ENCODE measurements at regions not wholly inside any gene's neighbourhood (a gene's known extent, or its start where the extent isn't known, plus 50 kb on each side); places are given as distances from the start of the nearest gene placed in this dataset.

DNA sequence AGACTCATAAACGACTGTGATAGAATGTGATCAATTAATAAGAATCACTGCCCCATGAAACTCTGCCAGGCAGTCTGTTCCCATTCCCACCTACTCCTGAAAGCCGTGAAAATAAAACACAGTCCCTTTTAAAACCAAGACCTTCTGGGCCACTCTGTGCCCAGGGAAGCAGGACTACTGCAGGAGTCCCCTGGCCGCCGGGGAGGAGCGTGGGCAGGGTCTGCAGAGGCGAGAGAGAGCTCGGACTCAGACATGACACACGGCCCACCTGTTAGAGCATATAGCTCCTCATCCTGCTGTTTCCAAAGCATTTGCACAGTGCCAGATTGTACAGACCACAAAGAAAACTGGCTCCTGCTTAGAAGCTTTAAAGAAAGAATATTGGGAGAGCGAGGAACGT lies 400.5 kb downstream of the SHANK2 start:
- TF ChIP-seq, protein P1, sequence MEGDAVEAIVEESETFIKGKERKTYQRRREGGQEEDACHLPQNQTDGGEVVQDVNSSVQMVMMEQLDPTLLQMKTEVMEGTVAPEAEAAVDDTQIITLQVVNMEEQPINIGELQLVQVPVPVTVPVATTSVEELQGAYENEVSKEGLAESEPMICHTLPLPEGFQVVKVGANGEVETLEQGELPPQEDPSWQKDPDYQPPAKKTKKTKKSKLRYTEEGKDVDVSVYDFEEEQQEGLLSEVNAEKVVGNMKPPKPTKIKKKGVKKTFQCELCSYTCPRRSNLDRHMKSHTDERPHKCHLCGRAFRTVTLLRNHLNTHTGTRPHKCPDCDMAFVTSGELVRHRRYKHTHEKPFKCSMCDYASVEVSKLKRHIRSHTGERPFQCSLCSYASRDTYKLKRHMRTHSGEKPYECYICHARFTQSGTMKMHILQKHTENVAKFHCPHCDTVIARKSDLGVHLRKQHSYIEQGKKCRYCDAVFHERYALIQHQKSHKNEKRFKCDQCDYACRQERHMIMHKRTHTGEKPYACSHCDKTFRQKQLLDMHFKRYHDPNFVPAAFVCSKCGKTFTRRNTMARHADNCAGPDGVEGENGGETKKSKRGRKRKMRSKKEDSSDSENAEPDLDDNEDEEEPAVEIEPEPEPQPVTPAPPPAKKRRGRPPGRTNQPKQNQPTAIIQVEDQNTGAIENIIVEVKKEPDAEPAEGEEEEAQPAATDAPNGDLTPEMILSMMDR (IDR thresholded peaks at IDR 0.05) = no peak
- TF ChIP-seq EP300 (IDR thresholded peaks at IDR 0.05) = no peak
